ENCODE measurements at regions not wholly inside any gene's neighbourhood (a gene's known extent, or its start where the extent isn't known, plus 50 kb on each side); places are given as distances from the start of the nearest gene placed in this dataset.

GRCh38 chr4:177235026-177235425, 74.6 kb upstream of the NEIL3 start:
- Histone ChIP-seq H3K36me3 (ENCODE audit: control insufficient read depth in 2 of 2, extremely low read depth in 1 of 2, insufficient read depth in 1 of 2, low read length in 1 of 2) (no peaks in the 10 kb centered on the region), H3K27ac (ENCODE audit: low read length) (no peak overlapping the region), H3K4me1 (ENCODE audit: control insufficient read depth in 1 of 2, extremely low read depth in 1 of 2, insufficient read depth in 2 of 2, low read length in 2 of 2) (no peaks in the 10 kb centered on the region), H3K9me3 (no peaks in the 10 kb centered on the region), H3K4me3 (ENCODE audit: control insufficient read depth in 1 of 2, extremely low read depth in 1 of 2, low read length in 1 of 2) (no peak overlapping the region), H3K27me3 (replicated peaks in 1 of 2; ENCODE audit: control insufficient read depth in 2 of 2, extremely low read depth in 1 of 2, insufficient read depth in 2 of 2, low read length in 1 of 2) (no peaks in the 10 kb centered on the region)
- no peak for DNase-seq
- ChIA-PET POLR2A (no interaction called here), CTCF (no interaction called here)
- Mint-ChIP-seq H3K27ac (no peak overlapping the region), H3K9me3 (no peaks in the 10 kb centered on the region), H3K27me3 (no peaks in the 10 kb centered on the region), H3K4me1 (peaks cover 0 to 2% (median 0%) of the 10 kb centered on the region in 3 donors), H3K4me3 (no peak overlapping the region), H3K36me3 (no peaks in the 10 kb centered on the region)
- WGBS (ENCODE audit: insufficient coverage), result no CpG with 5 or more reads among the region's 1 CpG
- ATAC-seq (replicated peaks in 1 of 4), result no peak

- H3K4me3 ChIP-seq (ENCODE audit: control insufficient read depth in 1 of 2, extremely low read depth in 1 of 2, low read length in 1 of 2), result no peak overlapping the region
- ChIA-PET POLR2A (no interaction called here), CTCF (no interaction called here)
- no peak for ATAC-seq (replicated peaks in 1 of 4)
- no peaks in the 10 kb centered on the region for H3K4me1 ChIP-seq (ENCODE audit: control insufficient read depth in 1 of 2, extremely low read depth in 1 of 2, insufficient read depth in 2 of 2, low read length in 2 of 2)
- H3K27ac Mint-ChIP-seq, result no peak overlapping the region
- H3K4me3 Mint-ChIP-seq, result no peak overlapping the region
- no peaks in the 10 kb centered on the region for H3K36me3 ChIP-seq (ENCODE audit: control insufficient read depth in 2 of 2, extremely low read depth in 1 of 2, insufficient read depth in 1 of 2, low read length in 1 of 2)
- no peak for DNase-seq
- no peaks in the 10 kb centered on the region for H3K36me3 Mint-ChIP-seq
- 100% methylated on average over 1 of the region's 4 CpGs for WGBS (ENCODE audit: insufficient coverage)
- no peak overlapping the region for H3K27ac ChIP-seq (ENCODE audit: low read length)
- no peaks in the 10 kb centered on the region for H3K9me3 ChIP-seq
- H3K9me3 Mint-ChIP-seq, result no peaks in the 10 kb centered on the region
- peaks cover 0 to under 1% of the 10 kb centered on the region in 2 donors for H3K27me3 Mint-ChIP-seq
- H3K27me3 ChIP-seq (replicated peaks in 1 of 2; ENCODE audit: control insufficient read depth in 2 of 2, extremely low read depth in 1 of 2, insufficient read depth in 2 of 2, low read length in 1 of 2), result no peaks in the 10 kb centered on the region
- peaks cover 0 to 2% (median 0%) of the 10 kb centered on the region in 3 donors for H3K4me1 Mint-ChIP-seq
Measured at GRCh38 chr4:177236886-177237285, 72.8 kb upstream of the NEIL3 start.

GRCh38 chr4:177237291-177237690, 72.4 kb upstream of the NEIL3 start:
- CTCF ChIA-PET, result no interaction called here
- WGBS (ENCODE audit: insufficient coverage), result no CpG with 5 or more reads among the region's 2 CpGs
- H3K27me3 Mint-ChIP-seq, result peaks cover 0 to 3% of the 10 kb centered on the region in 2 donors

GRCh38 chr4:177239477-177239876, 70.2 kb upstream of the NEIL3 start:
- no peak for DNase-seq
- Histone ChIP-seq H3K36me3 (ENCODE audit: control insufficient read depth in 2 of 2, extremely low read depth in 1 of 2, insufficient read depth in 1 of 2, low read length in 1 of 2) (no peaks in the 10 kb centered on the region), H3K4me3 (ENCODE audit: control insufficient read depth in 1 of 2, extremely low read depth in 1 of 2, low read length in 1 of 2) (no peak overlapping the region), H3K4me1 (ENCODE audit: control insufficient read depth in 1 of 2, extremely low read depth in 1 of 2, insufficient read depth in 2 of 2, low read length in 2 of 2) (no peaks in the 10 kb centered on the region), H3K9me3 (no peaks in the 10 kb centered on the region), H3K27me3 (replicated peaks in 1 of 2; ENCODE audit: control insufficient read depth in 2 of 2, extremely low read depth in 1 of 2, insufficient read depth in 2 of 2, low read length in 1 of 2) (no peaks in the 10 kb centered on the region), H3K27ac (ENCODE audit: low read length) (no peak overlapping the region)
- ChIA-PET POLR2A (interaction anchor here in 1 of 2 donors (0.7 kb wide), 1 partner anchor 469 kb away, joined by 6 read pairs; no protein-coding TSS in a partner anchor), CTCF (interaction anchor here in 1 of 2 donors (0.5 kb wide), 1 partner anchor 76 kb away, joined by 3 read pairs; no protein-coding TSS in a partner anchor)
- no peak for ATAC-seq (replicated peaks in 1 of 4)
- H3K4me1 Mint-ChIP-seq, result peaks cover 0 to 9% (median 0%) of the 10 kb centered on the region in 3 donors
- no peaks in the 10 kb centered on the region for H3K9me3 Mint-ChIP-seq
- peaks cover 0 to 3% of the 10 kb centered on the region in 2 donors for H3K27me3 Mint-ChIP-seq
- no peak overlapping the region for H3K27ac Mint-ChIP-seq
- H3K36me3 Mint-ChIP-seq, result no peaks in the 10 kb centered on the region
- H3K4me3 Mint-ChIP-seq, result no peak overlapping the region
- no CpG with 5 or more reads among the region's 1 CpG for WGBS (ENCODE audit: insufficient coverage)

More at GRCh38 chr4:177237291-177237690, 72.4 kb upstream of the NEIL3 start:
- DNase-seq, result no peak
- H3K27ac Mint-ChIP-seq, result no peak overlapping the region
- Histone ChIP-seq H3K9me3 (no peaks in the 10 kb centered on the region), H3K27ac (ENCODE audit: low read length) (no peak overlapping the region), H3K4me1 (ENCODE audit: control insufficient read depth in 1 of 2, extremely low read depth in 1 of 2, insufficient read depth in 2 of 2, low read length in 2 of 2) (no peaks in the 10 kb centered on the region), H3K36me3 (ENCODE audit: control insufficient read depth in 2 of 2, extremely low read depth in 1 of 2, insufficient read depth in 1 of 2, low read length in 1 of 2) (no peaks in the 10 kb centered on the region), H3K4me3 (ENCODE audit: control insufficient read depth in 1 of 2, extremely low read depth in 1 of 2, low read length in 1 of 2) (no peak overlapping the region), H3K27me3 (replicated peaks in 1 of 2; ENCODE audit: control insufficient read depth in 2 of 2, extremely low read depth in 1 of 2, insufficient read depth in 2 of 2, low read length in 1 of 2) (no peaks in the 10 kb centered on the region)
- no peaks in the 10 kb centered on the region for H3K36me3 Mint-ChIP-seq
- POLR2A ChIA-PET, result no interaction called here
- no peaks in the 10 kb centered on the region for H3K9me3 Mint-ChIP-seq
- H3K4me1 Mint-ChIP-seq, result peaks cover 0 to 6% (median 0%) of the 10 kb centered on the region in 3 donors
- no peak for ATAC-seq (replicated peaks in 1 of 4)
- no peak overlapping the region for H3K4me3 Mint-ChIP-seq

GRCh38 chr4:177239878-177240277, 69.8 kb upstream of the NEIL3 start:
- CTCF ChIA-PET, result interaction anchor here in 1 of 2 donors (0.5 kb wide), 1 partner anchor 76 kb away, joined by 3 read pairs; no protein-coding TSS in a partner anchor
- no peak for ATAC-seq (replicated peaks in 1 of 4)
- H3K9me3 Mint-ChIP-seq, result no peaks in the 10 kb centered on the region

GRCh38 chr4:177242651-177243286, 66.9 kb upstream of the NEIL3 start:
- DNase-seq (no peak), ATAC-seq (replicated peaks in 1 of 4) (no peak)
- ChIA-PET CTCF (no interaction called here), POLR2A (no interaction called here)
- 60% methylated on average over 1 of the region's 7 CpGs for WGBS (ENCODE audit: insufficient coverage)
- Histone ChIP-seq H3K36me3 (ENCODE audit: control insufficient read depth in 2 of 2, extremely low read depth in 1 of 2, insufficient read depth in 1 of 2, low read length in 1 of 2) (no peaks in the 10 kb centered on the region), H3K27me3 (replicated peaks in 1 of 2; ENCODE audit: control insufficient read depth in 2 of 2, extremely low read depth in 1 of 2, insufficient read depth in 2 of 2, low read length in 1 of 2) (no peaks in the 10 kb centered on the region), H3K9me3 (no peaks in the 10 kb centered on the region), H3K4me1 (ENCODE audit: control insufficient read depth in 1 of 2, extremely low read depth in 1 of 2, insufficient read depth in 2 of 2, low read length in 2 of 2) (no peaks in the 10 kb centered on the region), H3K27ac (ENCODE audit: low read length) (no peak overlapping the region), H3K4me3 (ENCODE audit: control insufficient read depth in 1 of 2, extremely low read depth in 1 of 2, low read length in 1 of 2) (no peak overlapping the region)
- no peaks in the 10 kb centered on the region for H3K36me3 Mint-ChIP-seq
- H3K27ac Mint-ChIP-seq, result no peak overlapping the region
- H3K4me3 Mint-ChIP-seq, result no peak overlapping the region
- peaks cover 0 to 3% of the 10 kb centered on the region in 2 donors for H3K27me3 Mint-ChIP-seq
- no peaks in the 10 kb centered on the region for H3K9me3 Mint-ChIP-seq
- peaks cover 0 to 9% (median 0%) of the 10 kb centered on the region in 3 donors for H3K4me1 Mint-ChIP-seq

More at GRCh38 chr4:177239878-177240277, 69.8 kb upstream of the NEIL3 start:
- Histone ChIP-seq H3K4me1 (ENCODE audit: control insufficient read depth in 1 of 2, extremely low read depth in 1 of 2, insufficient read depth in 2 of 2, low read length in 2 of 2) (no peaks in the 10 kb centered on the region), H3K27ac (ENCODE audit: low read length) (no peak overlapping the region), H3K36me3 (ENCODE audit: control insufficient read depth in 2 of 2, extremely low read depth in 1 of 2, insufficient read depth in 1 of 2, low read length in 1 of 2) (no peaks in the 10 kb centered on the region), H3K9me3 (no peaks in the 10 kb centered on the region), H3K4me3 (ENCODE audit: control insufficient read depth in 1 of 2, extremely low read depth in 1 of 2, low read length in 1 of 2) (no peak overlapping the region), H3K27me3 (replicated peaks in 1 of 2; ENCODE audit: control insufficient read depth in 2 of 2, extremely low read depth in 1 of 2, insufficient read depth in 2 of 2, low read length in 1 of 2) (no peaks in the 10 kb centered on the region)
- peaks cover 0 to 9% (median 0%) of the 10 kb centered on the region in 3 donors for H3K4me1 Mint-ChIP-seq
- no peak for DNase-seq
- POLR2A ChIA-PET, result interaction anchor here in 1 of 2 donors (0.7 kb wide), 1 partner anchor 470 kb away, joined by 6 read pairs; no protein-coding TSS in a partner anchor
- no peak overlapping the region for H3K27ac Mint-ChIP-seq
- no peak overlapping the region for H3K4me3 Mint-ChIP-seq
- peaks cover 0 to 3% of the 10 kb centered on the region in 2 donors for H3K27me3 Mint-ChIP-seq
- H3K36me3 Mint-ChIP-seq, result no peaks in the 10 kb centered on the region
